GM06990 (cell line): ENCODE measurements at regions not wholly inside any gene's neighbourhood (a gene's known extent, or its start where the extent isn't known, plus 50 kb on each side); places are given as distances from the start of the nearest gene placed in this dataset.

Experiments
- DNase-seq: peaks from one replicate; pipeline ENCODE4 v3.0.0-alpha.2; 2011; ENCODE audit not compliant: insufficient read length; ENCODE audit errors: extremely low read depth
- H3K27me3 ChIP-seq: replicated peaks from 2 replicates; pipeline ENCODE4 v1.6.0; 2011; ENCODE audit warnings: low read length; ENCODE audit not compliant: control insufficient read depth, insufficient read depth
- H3K36me3 ChIP-seq: 2 replicates; pipeline ENCODE4 v1.5.1; 2011; ENCODE audit warnings: low read length; ENCODE audit not compliant: control insufficient read depth, insufficient read depth
- H3K4me3 ChIP-seq: replicated peaks from 2 replicates; pipeline ENCODE4 v1.5.1; 2011; ENCODE audit warnings: low read depth, mild to moderate bottlenecking, control low read depth, low read length
- TF ChIP-seq, protein P1 (sequence below): IDR thresholded peaks from 2 replicates; pipeline ENCODE4 v1.5.1; 2011; ENCODE audit warnings: low read length, control low read depth, mild to moderate bottlenecking, inconsistent platforms; ENCODE audit not compliant: insufficient read depth, poor library complexity, severe bottlenecking

DNA sequence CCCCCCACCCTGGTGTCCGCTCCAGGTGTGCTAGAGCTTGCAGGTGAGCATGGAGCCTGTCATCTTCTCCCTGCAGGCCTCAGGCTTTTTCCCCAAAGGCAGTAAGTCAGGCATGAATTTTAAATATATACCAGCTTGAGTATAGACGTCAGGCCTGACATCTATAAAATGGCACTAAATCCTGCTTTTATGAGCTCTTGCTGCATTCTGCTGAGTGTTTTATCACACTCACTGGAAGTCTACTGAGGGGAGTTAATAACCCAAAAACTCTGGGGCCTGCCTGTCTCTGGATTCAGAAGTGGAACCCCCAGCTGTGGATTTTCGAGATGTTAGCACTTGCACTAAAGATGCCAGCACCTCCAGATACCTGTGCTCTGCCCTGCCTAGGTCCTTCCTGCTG lies 133.4 kb upstream of the TOP1 start:
- H3K4me3 ChIP-seq, result no peak overlapping the region
- no peaks in the 10 kb centered on the region; the same call in 1 of the 2 replicates for H3K27me3 ChIP-seq
- no peaks in the 10 kb centered on the region for H3K36me3 ChIP-seq
- DNase-seq, result no peak
- TF ChIP-seq, protein P1, sequence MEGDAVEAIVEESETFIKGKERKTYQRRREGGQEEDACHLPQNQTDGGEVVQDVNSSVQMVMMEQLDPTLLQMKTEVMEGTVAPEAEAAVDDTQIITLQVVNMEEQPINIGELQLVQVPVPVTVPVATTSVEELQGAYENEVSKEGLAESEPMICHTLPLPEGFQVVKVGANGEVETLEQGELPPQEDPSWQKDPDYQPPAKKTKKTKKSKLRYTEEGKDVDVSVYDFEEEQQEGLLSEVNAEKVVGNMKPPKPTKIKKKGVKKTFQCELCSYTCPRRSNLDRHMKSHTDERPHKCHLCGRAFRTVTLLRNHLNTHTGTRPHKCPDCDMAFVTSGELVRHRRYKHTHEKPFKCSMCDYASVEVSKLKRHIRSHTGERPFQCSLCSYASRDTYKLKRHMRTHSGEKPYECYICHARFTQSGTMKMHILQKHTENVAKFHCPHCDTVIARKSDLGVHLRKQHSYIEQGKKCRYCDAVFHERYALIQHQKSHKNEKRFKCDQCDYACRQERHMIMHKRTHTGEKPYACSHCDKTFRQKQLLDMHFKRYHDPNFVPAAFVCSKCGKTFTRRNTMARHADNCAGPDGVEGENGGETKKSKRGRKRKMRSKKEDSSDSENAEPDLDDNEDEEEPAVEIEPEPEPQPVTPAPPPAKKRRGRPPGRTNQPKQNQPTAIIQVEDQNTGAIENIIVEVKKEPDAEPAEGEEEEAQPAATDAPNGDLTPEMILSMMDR, result no peak

DNA sequence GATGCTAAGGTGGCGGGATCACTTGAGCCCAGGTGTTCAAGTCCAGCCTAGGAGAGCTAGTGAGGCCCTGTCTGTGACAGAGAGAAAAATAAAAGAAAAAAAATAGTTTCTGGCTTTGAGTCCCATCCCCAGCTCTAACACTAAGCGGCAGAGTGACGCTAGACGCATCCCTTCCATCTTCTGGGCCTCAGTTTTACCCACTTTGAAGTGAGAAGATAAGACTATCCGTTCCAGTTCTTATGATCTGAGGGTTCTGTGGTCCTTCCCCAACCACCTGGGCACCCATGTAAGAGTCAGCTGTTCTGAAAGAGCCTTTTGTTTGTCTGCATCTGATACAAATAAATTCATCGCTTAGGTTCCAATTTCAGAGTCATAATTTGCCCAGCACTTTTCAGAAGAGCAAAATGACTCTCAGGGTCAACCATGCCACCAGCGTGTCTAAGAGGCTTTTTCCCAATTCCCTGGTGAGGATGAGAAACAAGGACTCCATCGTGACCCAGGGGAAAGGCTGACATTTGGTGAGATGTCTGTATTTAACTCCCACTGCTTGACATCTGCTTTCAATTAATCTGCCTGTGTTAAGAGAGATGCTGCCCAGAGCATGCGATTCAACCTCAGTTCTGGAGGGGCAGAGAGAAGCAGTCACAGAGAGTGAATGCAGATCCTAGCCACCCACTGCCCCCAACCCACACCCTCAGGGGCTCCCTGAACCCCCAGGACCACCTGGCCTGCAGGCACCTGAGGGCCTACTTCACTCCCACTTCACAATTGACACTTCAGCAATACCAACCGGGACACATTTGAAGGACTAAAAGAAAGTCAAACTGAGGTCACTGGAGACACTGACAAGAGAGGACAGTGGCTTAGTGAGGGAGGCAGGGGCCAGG lies 131.6 kb upstream of the TOP1 start:
- H3K36me3 ChIP-seq, result no peaks in the 10 kb centered on the region
- H3K27me3 ChIP-seq, result no peaks in the 10 kb centered on the region; the same call in 1 of the 2 replicates
- TF ChIP-seq, protein P1, result no peak
- H3K4me3 ChIP-seq, result no peak overlapping the region
- no peak for DNase-seq

DNA sequence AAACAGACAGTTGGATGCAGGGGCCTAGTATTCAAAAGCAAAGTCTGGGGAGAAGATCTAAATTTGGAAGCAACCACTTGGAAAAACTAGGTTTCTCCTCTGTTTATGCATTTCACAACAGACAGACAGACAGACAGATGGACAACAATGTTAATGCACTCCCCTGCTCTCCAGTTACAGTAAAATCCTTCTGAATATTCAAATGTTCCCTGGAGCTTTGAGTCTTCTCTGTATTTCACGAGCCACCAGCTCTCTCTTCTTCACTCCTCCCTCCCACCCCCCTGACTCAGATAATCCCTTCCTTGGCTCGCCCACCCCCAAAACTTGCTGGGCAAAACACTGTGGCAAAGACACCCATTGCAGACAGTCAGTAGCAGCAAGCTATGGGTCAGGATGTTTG lies 129.3 kb upstream of the TOP1 start:
- TF ChIP-seq, protein P1, result no peak
- H3K36me3 ChIP-seq, result no peaks in the 10 kb centered on the region
- H3K4me3 ChIP-seq, result no peak overlapping the region
- no peaks in the 10 kb centered on the region for H3K27me3 ChIP-seq
- no peak for DNase-seq

DNA sequence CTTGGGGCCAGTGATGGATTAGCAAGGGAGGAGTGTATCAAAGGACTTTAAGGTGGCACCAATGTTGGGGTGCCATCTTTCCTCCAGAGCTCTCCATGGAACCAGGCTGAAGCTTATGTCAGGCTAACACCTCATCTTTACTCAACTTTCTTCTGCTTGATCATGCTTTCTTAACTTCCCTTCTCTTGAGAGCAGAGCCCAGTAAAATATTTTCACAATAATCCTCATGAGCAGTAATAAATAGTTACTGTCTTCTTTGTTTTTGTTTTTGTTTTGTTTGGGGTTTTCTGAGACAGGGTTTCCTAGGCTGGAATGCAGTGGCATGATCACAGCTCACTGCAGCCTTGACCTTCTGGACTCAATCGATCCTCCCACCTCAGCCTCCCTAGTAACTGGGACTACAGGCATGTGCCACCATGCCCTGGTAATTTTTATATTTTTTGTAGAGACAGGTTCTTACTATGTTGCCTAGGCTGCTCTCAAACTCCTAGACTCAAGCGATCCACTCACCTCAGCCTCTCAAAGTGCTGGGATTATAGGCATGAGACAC lies 127.9 kb upstream of the TOP1 start:
- Histone ChIP-seq H3K36me3 (no peaks in the 10 kb centered on the region), H3K27me3 (no peaks in the 10 kb centered on the region), H3K4me3 (no peak overlapping the region)
- DNase-seq, result no peak
- TF ChIP-seq, protein P1, result no peak

DNA sequence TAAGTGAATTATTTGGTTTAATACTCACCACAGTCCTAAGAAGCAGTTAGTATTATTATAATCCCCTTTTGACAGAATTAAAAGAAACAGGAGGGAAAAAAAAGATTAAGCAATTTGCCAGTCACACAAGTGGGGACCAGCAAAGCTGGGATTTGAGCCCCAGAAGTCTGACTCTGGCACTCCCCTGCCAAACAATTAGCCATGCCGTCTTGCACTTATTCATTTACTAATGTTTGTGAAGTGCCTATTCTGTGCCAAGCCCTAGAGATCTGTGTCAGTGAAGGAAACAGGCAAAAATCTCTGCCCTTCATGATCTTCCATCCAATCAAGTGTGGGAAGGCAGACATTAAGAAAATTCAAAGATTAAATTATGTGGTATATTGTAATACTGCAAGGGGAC lies 126.0 kb upstream of the TOP1 start:
- Histone ChIP-seq H3K36me3 (no peaks in the 10 kb centered on the region), H3K27me3 (no peaks in the 10 kb centered on the region; the same call in 1 of the 2 replicates), H3K4me3 (no peak overlapping the region)
- TF ChIP-seq, protein P1, result no peak
- DNase-seq, result no peak
